ENCODE measurements at regions not wholly inside any gene's neighbourhood (a gene's known extent, or its start where the extent isn't known, plus 50 kb on each side); places are given as distances from the start of the nearest gene placed in this dataset.

DNA sequence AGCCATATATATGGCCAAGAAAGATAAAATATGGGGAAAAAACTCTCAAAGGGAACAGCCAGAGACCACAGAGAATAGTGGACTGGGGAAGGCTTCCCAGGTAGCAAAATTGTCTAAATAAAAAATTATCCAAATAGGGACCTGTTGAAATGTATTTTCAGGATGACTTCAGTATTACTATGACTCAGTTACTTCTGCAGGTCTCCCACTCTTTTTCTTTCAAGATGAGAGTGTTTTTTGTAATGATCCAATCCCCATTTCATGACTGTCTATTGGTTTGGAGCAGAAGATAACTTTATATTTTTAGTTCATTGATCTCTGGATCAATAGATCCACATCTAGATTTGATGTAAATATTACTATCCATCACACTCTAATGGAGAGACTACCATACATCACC is 372.1 kb upstream of the EMCN start:
- H3K27me3 ChIP-seq (ENCODE audit: control insufficient read depth in 3 of 3, insufficient read depth in 3 of 3, low read length in 2 of 3), result no peaks in the 10 kb centered on the region
- H3K9ac ChIP-seq (ENCODE audit: insufficient read depth in 1 of 2, low read length in 2 of 2), result no peak overlapping the region
- no peak overlapping the region for H3K27ac ChIP-seq (ENCODE audit: low read depth in 1 of 2, low read length in 1 of 2)
- no peaks in the 10 kb centered on the region for H3K4me1 ChIP-seq (ENCODE audit: control insufficient read depth in 5 of 5, insufficient read depth in 5 of 5, low read length in 5 of 5)
- H3K9me3 ChIP-seq (ENCODE audit: control insufficient read depth in 4 of 4, insufficient read depth in 3 of 4, low read length in 3 of 4), result no peaks in the 10 kb centered on the region
- ATAC-seq (ENCODE audit: insufficient read depth, low FRiP score) (no peak), DNase-seq (no peak)
- H3K36me3 ChIP-seq (ENCODE audit: control insufficient read depth in 4 of 4, insufficient read depth in 4 of 4, low read length in 4 of 4), result no peaks in the 10 kb centered on the region
- no peak overlapping the region for H3K4me3 ChIP-seq
- TF ChIP-seq, protein P1, sequence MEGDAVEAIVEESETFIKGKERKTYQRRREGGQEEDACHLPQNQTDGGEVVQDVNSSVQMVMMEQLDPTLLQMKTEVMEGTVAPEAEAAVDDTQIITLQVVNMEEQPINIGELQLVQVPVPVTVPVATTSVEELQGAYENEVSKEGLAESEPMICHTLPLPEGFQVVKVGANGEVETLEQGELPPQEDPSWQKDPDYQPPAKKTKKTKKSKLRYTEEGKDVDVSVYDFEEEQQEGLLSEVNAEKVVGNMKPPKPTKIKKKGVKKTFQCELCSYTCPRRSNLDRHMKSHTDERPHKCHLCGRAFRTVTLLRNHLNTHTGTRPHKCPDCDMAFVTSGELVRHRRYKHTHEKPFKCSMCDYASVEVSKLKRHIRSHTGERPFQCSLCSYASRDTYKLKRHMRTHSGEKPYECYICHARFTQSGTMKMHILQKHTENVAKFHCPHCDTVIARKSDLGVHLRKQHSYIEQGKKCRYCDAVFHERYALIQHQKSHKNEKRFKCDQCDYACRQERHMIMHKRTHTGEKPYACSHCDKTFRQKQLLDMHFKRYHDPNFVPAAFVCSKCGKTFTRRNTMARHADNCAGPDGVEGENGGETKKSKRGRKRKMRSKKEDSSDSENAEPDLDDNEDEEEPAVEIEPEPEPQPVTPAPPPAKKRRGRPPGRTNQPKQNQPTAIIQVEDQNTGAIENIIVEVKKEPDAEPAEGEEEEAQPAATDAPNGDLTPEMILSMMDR (IDR thresholded peaks at IDR 0.05; ENCODE audit: control extremely low read depth, extremely low read depth), result no peak

DNA sequence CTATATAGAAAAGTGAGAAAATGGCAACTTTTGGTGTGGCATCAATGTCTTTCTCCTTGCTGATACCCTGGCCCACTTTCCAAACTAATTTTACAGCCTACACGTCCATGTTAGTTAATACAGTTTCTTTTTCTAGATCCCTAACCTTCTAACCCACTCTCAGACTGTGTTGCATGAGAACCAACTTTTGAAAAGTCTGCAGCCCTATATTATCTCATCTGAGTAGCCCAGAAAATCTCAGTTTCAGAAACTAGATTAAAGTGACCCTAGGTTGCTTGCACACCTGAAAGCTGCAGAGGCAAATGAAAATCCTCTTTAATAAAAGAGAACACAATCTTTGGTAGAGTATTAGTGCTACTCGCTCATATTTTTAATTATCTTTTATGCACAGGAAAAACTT is 371.6 kb upstream of the EMCN start:
- Histone ChIP-seq H3K4me3 (no peak overlapping the region), H3K27me3 (ENCODE audit: control insufficient read depth in 3 of 3, insufficient read depth in 3 of 3, low read length in 2 of 3) (no peaks in the 10 kb centered on the region), H3K9me3 (ENCODE audit: control insufficient read depth in 4 of 4, insufficient read depth in 3 of 4, low read length in 3 of 4) (no peaks in the 10 kb centered on the region), H3K36me3 (ENCODE audit: control insufficient read depth in 4 of 4, insufficient read depth in 4 of 4, low read length in 4 of 4) (no peaks in the 10 kb centered on the region), H3K27ac (ENCODE audit: low read depth in 1 of 2, low read length in 1 of 2) (no peak overlapping the region), H3K4me1 (ENCODE audit: control insufficient read depth in 5 of 5, insufficient read depth in 5 of 5, low read length in 5 of 5) (no peaks in the 10 kb centered on the region), H3K9ac (ENCODE audit: insufficient read depth in 1 of 2, low read length in 2 of 2) (no peak overlapping the region)
- ATAC-seq (ENCODE audit: insufficient read depth, low FRiP score) (no peak), DNase-seq (no peak)
- WGBS, 2 donors, result 85 to 87% methylated on average over 2 of the region's 2 CpGs
- TF ChIP-seq, protein P1 (IDR thresholded peaks at IDR 0.05; ENCODE audit: control extremely low read depth, extremely low read depth), result no peak

DNA sequence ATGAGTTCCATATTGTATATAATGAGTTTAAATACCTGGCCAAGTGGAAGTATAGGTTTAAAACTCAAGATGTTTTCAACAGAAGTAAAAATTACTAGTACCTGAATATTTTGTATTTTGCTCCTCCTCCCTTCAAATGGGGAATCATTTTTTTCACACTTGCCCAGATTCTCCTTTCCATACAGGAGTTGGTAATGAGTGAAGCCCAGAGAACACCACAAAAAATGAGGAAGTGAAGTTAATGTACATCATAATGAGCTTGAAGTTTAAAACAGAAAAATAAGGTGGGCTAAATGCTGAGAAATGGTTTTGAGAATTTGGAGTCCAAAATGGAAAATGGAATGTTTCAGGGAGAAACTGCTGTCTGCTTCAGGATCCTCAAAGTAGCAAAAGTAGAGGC is 364.8 kb upstream of the EMCN start:
- H3K36me3 ChIP-seq (ENCODE audit: control insufficient read depth in 4 of 4, insufficient read depth in 4 of 4, low read length in 4 of 4), result no peaks in the 10 kb centered on the region
- H3K27ac ChIP-seq (ENCODE audit: low read depth in 1 of 2, low read length in 1 of 2), result no peak overlapping the region
- no peaks in the 10 kb centered on the region for H3K4me1 ChIP-seq (ENCODE audit: control insufficient read depth in 5 of 5, insufficient read depth in 5 of 5, low read length in 5 of 5)
- no peaks in the 10 kb centered on the region for H3K27me3 ChIP-seq (ENCODE audit: control insufficient read depth in 3 of 3, insufficient read depth in 3 of 3, low read length in 2 of 3)
- no peak for ATAC-seq (ENCODE audit: insufficient read depth, low FRiP score)
- H3K9me3 ChIP-seq (ENCODE audit: control insufficient read depth in 4 of 4, insufficient read depth in 3 of 4, low read length in 3 of 4), result no peaks in the 10 kb centered on the region
- H3K9ac ChIP-seq (ENCODE audit: insufficient read depth in 1 of 2, low read length in 2 of 2), result no peak overlapping the region
- TF ChIP-seq, protein P1 (IDR thresholded peaks at IDR 0.05; ENCODE audit: control extremely low read depth, extremely low read depth), result no peak
- DNase-seq, result no peak
- no peak overlapping the region for H3K4me3 ChIP-seq

DNA sequence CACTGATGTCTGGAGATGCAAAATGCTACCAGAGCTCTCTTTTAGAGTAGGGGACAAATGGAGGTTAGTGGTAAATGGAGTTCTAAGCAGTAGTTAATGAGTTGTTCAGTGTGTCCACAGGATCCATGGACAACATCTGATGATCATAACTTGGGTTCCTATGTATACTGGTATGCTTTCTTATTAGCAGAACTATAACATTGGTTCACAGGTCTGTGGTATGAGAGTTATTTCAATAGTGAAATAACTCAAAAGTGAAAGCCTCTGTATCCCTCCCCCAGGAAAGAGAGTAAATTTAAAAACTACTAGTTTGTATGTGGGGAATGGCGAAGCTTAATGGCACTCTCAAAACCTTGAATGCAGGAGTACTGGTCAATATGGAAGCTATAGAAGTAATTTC is 363.5 kb upstream of the EMCN start:
- ATAC-seq (ENCODE audit: insufficient read depth, low FRiP score) (no peak), DNase-seq (no peak)
- Histone ChIP-seq H3K4me3 (no peak overlapping the region), H3K9me3 (ENCODE audit: control insufficient read depth in 4 of 4, insufficient read depth in 3 of 4, low read length in 3 of 4) (no peaks in the 10 kb centered on the region), H3K27ac (ENCODE audit: low read depth in 1 of 2, low read length in 1 of 2) (no peak overlapping the region), H3K4me1 (ENCODE audit: control insufficient read depth in 5 of 5, insufficient read depth in 5 of 5, low read length in 5 of 5) (no peaks in the 10 kb centered on the region), H3K27me3 (ENCODE audit: control insufficient read depth in 3 of 3, insufficient read depth in 3 of 3, low read length in 2 of 3) (no peaks in the 10 kb centered on the region), H3K36me3 (ENCODE audit: control insufficient read depth in 4 of 4, insufficient read depth in 4 of 4, low read length in 4 of 4) (no peaks in the 10 kb centered on the region), H3K9ac (ENCODE audit: insufficient read depth in 1 of 2, low read length in 2 of 2) (no peak overlapping the region)
- TF ChIP-seq, protein P1 (IDR thresholded peaks at IDR 0.05; ENCODE audit: control extremely low read depth, extremely low read depth), result no peak
- 95 to 100% methylated on average over 1 of the region's 1 CpG for WGBS, 2 donors

Data from lung (tissue), 11 donors.